GM12801 (cell line): ENCODE measurements at regions not wholly inside any gene's neighbourhood (a gene's known extent, or its start where the extent isn't known, plus 50 kb on each side); places are given as distances from the start of the nearest gene placed in this dataset.

Experiments
- TF ChIP-seq, protein P1 (sequence below): IDR thresholded peaks from one replicate; pipeline ENCODE4 v1.5.1; 2011; ENCODE audit warnings: control low read depth; ENCODE audit not compliant: insufficient read length; ENCODE audit errors: extremely low read depth

DNA sequence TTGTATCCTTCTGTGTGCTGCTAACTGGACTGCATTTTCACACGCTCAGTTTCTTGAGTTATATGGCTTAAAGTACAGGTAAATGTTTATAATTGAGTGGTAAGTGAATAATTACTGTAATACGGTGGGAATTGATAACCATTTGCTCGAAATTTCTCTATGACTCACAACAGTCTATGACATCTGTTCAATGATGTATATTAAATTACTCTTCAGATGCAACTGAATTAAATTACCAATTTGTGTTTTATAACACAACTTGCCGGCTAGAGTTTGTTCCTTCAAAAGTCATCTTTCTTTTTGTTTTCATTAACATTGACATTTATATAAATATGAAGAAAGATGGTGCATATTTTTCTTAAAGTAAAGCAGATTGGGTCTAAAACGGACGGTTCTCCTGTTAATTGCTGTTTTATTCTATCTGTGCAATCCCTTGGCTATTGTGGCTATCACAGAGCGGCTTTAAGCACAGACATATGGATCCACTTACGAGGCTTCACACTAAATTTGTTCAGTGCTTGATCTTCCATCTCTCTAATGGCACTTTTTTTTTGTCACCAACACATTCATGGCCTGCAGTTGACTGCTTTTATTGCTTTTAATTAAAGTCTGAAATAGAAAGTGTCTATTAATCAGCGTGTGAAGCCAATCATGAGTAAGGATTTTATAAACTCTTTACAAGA lies 1291.6 kb upstream of the SLC10A2 start:
- TF ChIP-seq, protein P1, sequence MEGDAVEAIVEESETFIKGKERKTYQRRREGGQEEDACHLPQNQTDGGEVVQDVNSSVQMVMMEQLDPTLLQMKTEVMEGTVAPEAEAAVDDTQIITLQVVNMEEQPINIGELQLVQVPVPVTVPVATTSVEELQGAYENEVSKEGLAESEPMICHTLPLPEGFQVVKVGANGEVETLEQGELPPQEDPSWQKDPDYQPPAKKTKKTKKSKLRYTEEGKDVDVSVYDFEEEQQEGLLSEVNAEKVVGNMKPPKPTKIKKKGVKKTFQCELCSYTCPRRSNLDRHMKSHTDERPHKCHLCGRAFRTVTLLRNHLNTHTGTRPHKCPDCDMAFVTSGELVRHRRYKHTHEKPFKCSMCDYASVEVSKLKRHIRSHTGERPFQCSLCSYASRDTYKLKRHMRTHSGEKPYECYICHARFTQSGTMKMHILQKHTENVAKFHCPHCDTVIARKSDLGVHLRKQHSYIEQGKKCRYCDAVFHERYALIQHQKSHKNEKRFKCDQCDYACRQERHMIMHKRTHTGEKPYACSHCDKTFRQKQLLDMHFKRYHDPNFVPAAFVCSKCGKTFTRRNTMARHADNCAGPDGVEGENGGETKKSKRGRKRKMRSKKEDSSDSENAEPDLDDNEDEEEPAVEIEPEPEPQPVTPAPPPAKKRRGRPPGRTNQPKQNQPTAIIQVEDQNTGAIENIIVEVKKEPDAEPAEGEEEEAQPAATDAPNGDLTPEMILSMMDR: no peak

DNA sequence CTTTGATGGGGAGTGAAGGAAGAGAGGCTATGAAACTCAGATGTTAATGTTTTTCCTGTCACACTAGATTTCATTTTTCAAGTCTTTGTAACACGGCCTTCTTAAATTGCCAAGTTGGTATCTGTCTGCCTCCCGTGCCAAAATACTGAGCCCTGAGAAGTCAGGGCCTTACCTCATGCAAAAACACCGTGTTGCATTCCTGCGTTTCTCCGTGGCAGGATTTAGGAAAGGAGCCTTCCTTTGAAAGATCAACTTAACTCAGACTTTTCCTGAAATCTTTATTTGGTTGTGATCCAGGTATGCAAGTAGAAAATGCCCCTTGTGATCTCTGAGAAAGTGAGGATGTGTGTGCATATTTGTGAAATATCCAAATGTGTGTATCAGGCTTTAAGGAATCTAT lies 1291.0 kb upstream of the SLC10A2 start:
- TF ChIP-seq, protein P1: no peak

- TF ChIP-seq, protein P1: no peak
Measured at GRCh38 chr13:104355041-104355670, 1288.9 kb upstream of the SLC10A2 start.

DNA sequence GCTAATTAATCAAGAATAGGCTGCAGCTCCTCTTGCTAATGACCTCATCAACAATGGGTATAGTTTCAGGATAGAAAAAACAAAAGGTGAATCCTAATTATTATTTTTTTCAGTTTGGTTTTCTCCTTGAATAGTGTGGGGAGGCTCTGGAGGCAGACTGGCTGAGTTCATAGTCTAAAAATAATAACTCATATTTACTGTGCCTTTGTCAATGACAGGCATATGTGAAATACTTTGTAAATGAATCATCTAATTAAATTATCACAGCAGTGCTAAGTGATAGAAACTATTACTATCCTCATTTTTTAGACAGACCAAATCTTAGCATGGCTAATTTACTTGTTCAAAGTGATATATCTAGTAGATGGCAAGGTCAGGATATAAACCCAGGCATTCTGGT lies 1261.0 kb upstream of the SLC10A2 start:
- TF ChIP-seq, protein P1: no peak

- TF ChIP-seq, protein P1: no peak
Measured at GRCh38 chr13:104326523-104326922, 1260.3 kb upstream of the SLC10A2 start.

DNA sequence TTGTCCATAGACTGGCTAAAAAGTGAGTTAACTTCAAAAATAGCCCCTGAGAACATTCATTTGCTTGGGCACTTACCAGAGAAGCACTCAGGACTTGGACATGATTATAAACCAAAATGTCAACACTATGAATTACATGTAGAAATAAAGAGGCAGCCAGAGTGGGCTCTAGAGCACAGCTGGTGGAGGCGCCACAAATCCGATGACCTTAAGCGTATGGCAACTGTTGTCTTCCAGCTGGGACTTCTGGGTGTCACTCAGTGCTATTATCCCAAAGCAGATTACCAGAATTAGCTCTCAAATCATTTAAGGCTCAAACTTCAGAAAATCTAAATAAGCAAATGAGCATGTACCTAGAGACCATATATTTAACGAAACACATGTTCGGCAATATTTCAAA lies 1255.5 kb upstream of the SLC10A2 start:
- TF ChIP-seq, protein P1: no peak

DNA sequence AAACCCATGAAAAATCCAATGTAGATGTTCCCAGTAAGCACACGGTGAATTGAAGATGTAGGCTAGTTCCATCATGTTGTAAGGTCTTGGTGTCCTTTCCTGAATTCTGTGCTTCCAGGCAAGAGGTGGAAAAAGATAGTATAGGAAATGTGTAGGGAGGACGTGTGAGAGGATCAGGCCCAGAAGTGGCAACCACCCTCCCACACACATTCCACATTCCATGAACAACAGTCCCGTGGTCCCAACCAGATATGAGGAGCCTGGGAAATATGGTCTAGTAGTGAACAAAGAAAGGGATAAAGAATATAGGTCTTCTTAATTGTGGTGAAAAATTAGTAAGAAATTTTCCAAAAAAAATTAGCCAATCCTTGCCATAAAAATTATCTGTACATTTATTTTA lies 1254.2 kb upstream of the SLC10A2 start:
- TF ChIP-seq, protein P1: no peak
